Memory B cell (primary cell): ENCODE measurements at regions not wholly inside any gene's neighbourhood (a gene's known extent, or its start where the extent isn't known, plus 50 kb on each side); places are given as distances from the start of the nearest gene placed in this dataset.

Source experiments
- ATAC-seq: fragments of 150-1000 bp; cut with Tn5 transposase; 2 replicates; pipeline ENCODE4 v1.10.0; 2021; ENCODE audit warnings: low read depth, mild to moderate bottlenecking, moderate library complexity
- DNase-seq, 2 donors: peaks; one replicate each; pipeline ENCODE4 v3.0.0; 2022; ENCODE audit warnings: low spot score in 2 of 2
- H3K27ac Mint-ChIP-seq: one replicate; pipeline ENCODE4 v1.8.0; 2022; ENCODE audit warnings: mild to moderate bottlenecking, moderate library complexity, mixed read lengths
- H3K27me3 Mint-ChIP-seq: one replicate; pipeline ENCODE4 v1.8.0; 2022; ENCODE audit warnings: mixed read lengths
- H3K36me3 Mint-ChIP-seq: one replicate; pipeline ENCODE4 v1.8.0; 2022; ENCODE audit warnings: mild to moderate bottlenecking, mixed read lengths
- H3K4me1 Mint-ChIP-seq: one replicate; pipeline ENCODE4 v1.8.0; 2022; ENCODE audit warnings: mixed read lengths
- H3K4me3 Mint-ChIP-seq: one replicate; pipeline ENCODE4 v1.8.0; 2022; ENCODE audit warnings: mild to moderate bottlenecking, moderate library complexity, mixed read lengths
- H3K9me3 Mint-ChIP-seq: one replicate; pipeline ENCODE4 v1.8.0; 2022; ENCODE audit warnings: mixed read lengths

- Mint-ChIP-seq H3K27ac (no peak overlapping the region), H3K4me3 (no peak overlapping the region), H3K36me3 (no peaks in the 10 kb centered on the region), H3K9me3 (peaks cover 7% of the 10 kb centered on the region), H3K27me3 (no peaks in the 10 kb centered on the region), H3K4me1 (no peaks in the 10 kb centered on the region)
- DNase-seq (no peak), ATAC-seq (no peak)
These were observed 196.0 kb upstream of the PSMD7 start for GRCh38 chr16:74100395-74101326.

DNA sequence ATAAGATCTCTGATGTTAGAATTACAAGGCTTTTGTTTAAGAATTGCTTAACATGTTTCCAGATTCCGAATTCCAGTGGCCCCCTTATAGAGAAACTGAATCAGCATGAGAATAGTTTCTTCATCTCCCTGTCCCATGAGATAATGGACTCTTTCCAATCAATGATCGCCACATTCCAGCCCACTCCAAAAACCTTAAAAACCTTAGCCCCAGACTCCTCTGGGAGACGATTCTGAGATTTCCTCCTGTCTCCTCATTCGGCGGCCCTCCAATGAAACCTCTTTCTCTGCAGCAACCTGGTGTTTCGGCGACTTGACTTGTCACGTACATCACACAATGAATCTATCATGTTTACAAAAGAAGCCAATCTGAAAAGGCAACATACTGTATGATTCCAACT lies 197.1 kb upstream of the PSMD7 start:
- Mint-ChIP-seq H3K4me1 (peaks cover 3% of the 10 kb centered on the region), H3K4me3 (no peak overlapping the region), H3K27ac (no peak overlapping the region), H3K9me3 (peaks cover 10% of the 10 kb centered on the region), H3K27me3 (no peaks in the 10 kb centered on the region), H3K36me3 (no peaks in the 10 kb centered on the region)
- DNase-seq, result no peak
- ATAC-seq, result no peak

DNA sequence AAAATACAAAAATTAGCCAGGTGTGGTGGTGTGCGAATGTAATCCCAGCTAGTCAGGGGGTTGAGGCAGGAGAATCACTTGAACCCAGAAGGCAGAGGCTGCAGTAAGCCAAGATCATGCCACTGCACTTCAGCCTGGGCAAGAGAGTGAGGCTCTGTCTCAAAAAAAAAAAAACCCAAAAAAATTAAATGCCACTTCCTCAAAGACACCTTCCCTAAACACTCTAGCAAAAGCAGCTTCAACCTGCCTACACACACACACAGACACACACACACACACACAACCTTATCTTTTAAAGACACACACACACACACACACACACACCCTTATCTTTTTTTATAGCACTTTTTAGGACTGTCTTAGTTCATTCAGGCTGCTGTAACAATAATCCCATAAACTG lies 201.7 kb upstream of the PSMD7 start:
- Mint-ChIP-seq H3K9me3 (peaks cover 2% of the 10 kb centered on the region), H3K4me3 (no peak overlapping the region), H3K36me3 (no peaks in the 10 kb centered on the region), H3K4me1 (peaks cover 3% of the 10 kb centered on the region), H3K27ac (no peak overlapping the region), H3K27me3 (no peaks in the 10 kb centered on the region)
- DNase-seq (no peak), ATAC-seq (no peak)

- peaks cover 2% of the 10 kb centered on the region for H3K9me3 Mint-ChIP-seq
- no peaks in the 10 kb centered on the region for H3K36me3 Mint-ChIP-seq
- H3K27me3 Mint-ChIP-seq, result no peaks in the 10 kb centered on the region
- peaks cover 3% of the 10 kb centered on the region for H3K4me1 Mint-ChIP-seq
- H3K4me3 Mint-ChIP-seq, result no peak overlapping the region
- DNase-seq (no peak), ATAC-seq (no peak)
- H3K27ac Mint-ChIP-seq, result no peak overlapping the region
These were observed 202.1 kb upstream of the PSMD7 start for GRCh38 chr16:74094514-74094913.

DNA sequence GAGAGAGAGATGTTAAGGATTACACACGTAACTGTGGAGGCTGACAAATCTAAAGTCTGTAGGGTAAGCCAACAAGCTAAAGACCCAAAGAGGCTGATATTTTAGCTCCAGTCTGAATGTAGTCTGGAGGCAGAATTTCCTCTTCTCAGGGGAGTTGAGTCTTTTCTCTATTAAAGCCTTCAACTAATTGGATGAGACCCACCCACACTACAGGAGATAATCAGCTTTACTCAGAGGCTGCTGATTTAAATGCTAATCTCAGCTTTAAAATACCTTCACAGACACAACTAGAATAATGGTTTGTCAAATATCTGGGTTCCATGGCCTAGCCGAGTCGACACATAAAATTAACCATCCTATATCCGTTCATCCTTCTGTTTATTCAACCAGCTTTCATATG lies 204.3 kb upstream of the PSMD7 start:
- no peak for ATAC-seq
- no peak for DNase-seq
- Mint-ChIP-seq H3K4me1 (peaks cover 3% of the 10 kb centered on the region), H3K27ac (no peak overlapping the region), H3K36me3 (no peaks in the 10 kb centered on the region), H3K9me3 (peaks cover 2% of the 10 kb centered on the region), H3K27me3 (no peaks in the 10 kb centered on the region), H3K4me3 (no peak overlapping the region)

DNA sequence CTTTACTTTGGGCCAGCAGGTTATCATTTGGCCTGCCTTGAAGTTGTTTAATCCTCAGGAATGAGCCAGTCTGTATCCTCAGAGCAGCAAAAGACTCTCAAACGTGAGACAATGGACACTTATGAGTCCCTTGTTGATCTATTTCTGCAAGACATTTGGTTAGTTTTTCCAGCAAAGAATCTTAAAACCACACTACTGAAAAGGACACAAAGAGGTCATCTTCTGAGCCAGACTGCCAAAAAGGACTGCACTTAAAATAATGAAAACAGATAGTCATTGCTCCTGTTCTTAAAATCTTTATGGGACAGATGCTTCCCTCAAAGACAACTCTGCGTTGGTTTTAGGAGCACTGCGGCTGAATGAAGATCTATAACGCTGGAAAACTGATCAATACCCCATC lies 205.7 kb upstream of the PSMD7 start:
- no peaks in the 10 kb centered on the region for H3K36me3 Mint-ChIP-seq
- H3K4me3 Mint-ChIP-seq, result no peak overlapping the region
- peaks cover 2% of the 10 kb centered on the region for H3K9me3 Mint-ChIP-seq
- ATAC-seq (no peak), DNase-seq (no peak)
- no peak overlapping the region for H3K27ac Mint-ChIP-seq
- H3K27me3 Mint-ChIP-seq, result no peaks in the 10 kb centered on the region
- peaks cover 3% of the 10 kb centered on the region for H3K4me1 Mint-ChIP-seq

- no peaks in the 10 kb centered on the region for H3K36me3 Mint-ChIP-seq
- peaks cover 1% of the 10 kb centered on the region for H3K9me3 Mint-ChIP-seq
- no peak for DNase-seq
- H3K27me3 Mint-ChIP-seq, result no peaks in the 10 kb centered on the region
- H3K4me1 Mint-ChIP-seq, result no peaks in the 10 kb centered on the region
- H3K4me3 Mint-ChIP-seq, result no peak overlapping the region
- ATAC-seq, result no peak
- no peak overlapping the region for H3K27ac Mint-ChIP-seq
These were observed 213.1 kb upstream of the PSMD7 start for GRCh38 chr16:74083541-74083940.

DNA sequence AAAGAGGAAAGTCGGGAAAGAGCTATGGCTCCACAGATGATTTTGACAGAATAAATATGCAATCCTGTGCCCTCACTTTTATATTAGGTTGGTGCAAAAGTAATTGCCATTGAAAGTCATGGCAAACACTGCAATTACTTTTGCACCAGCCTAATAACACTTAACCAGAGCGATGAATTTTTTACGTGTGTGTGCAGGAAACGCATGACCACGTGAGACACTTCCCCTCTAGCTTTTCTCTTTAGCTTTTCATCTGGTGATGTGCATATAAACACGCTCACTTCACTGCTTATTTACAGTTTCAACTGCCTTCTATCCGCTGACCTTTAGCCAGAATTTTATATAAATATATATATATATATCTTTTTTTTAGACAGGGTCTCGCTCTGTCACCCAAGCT lies 216.3 kb upstream of the PSMD7 start:
- Mint-ChIP-seq H3K27me3 (no peaks in the 10 kb centered on the region), H3K36me3 (no peaks in the 10 kb centered on the region), H3K9me3 (peaks cover 4% of the 10 kb centered on the region), H3K4me1 (no peaks in the 10 kb centered on the region), H3K4me3 (no peak overlapping the region), H3K27ac (no peak overlapping the region)
- no peak for DNase-seq
- no peak for ATAC-seq

- no peak for DNase-seq
- no peaks in the 10 kb centered on the region for H3K4me1 Mint-ChIP-seq
- peaks cover 6% of the 10 kb centered on the region for H3K9me3 Mint-ChIP-seq
- ATAC-seq, result no peak
- no peaks in the 10 kb centered on the region for H3K27me3 Mint-ChIP-seq
- no peaks in the 10 kb centered on the region for H3K36me3 Mint-ChIP-seq
- no peak overlapping the region for H3K27ac Mint-ChIP-seq
- no peak overlapping the region for H3K4me3 Mint-ChIP-seq
These were observed 217.4 kb upstream of the PSMD7 start for GRCh38 chr16:74079232-74079586.

- Mint-ChIP-seq H3K27me3 (no peaks in the 10 kb centered on the region), H3K4me3 (no peak overlapping the region), H3K36me3 (no peaks in the 10 kb centered on the region), H3K9me3 (peaks cover 7% of the 10 kb centered on the region), H3K4me1 (no peaks in the 10 kb centered on the region), H3K27ac (no peak overlapping the region)
- ATAC-seq (no peak), DNase-seq (no peak)
These were observed 217.9 kb upstream of the PSMD7 start for GRCh38 chr16:74078511-74079231.

GRCh38 chr16:74076568-74076967 lies 220.0 kb upstream of the PSMD7 start:
- no peak overlapping the region for H3K27ac Mint-ChIP-seq
- no peaks in the 10 kb centered on the region for H3K36me3 Mint-ChIP-seq
- H3K9me3 Mint-ChIP-seq, result peaks cover 8% of the 10 kb centered on the region

DNA sequence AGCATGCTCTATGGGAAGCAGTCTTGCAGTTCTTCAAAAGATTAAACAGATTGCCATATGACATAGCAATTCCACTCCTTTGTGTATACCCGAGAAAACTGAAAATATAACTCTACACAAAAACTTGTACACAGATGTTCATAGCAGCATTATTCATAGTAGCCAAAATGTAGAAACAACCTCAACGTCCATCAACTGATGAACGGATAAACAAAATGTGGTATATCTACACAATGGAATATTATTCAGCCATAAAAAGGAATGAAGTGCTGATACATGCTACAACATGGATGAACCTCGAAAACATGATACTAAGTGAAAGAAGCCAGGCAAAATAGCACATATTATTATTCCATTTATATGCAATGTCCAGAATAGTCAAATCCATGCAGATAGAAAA lies 221.2 kb upstream of the PSMD7 start:
- Mint-ChIP-seq H3K27ac (no peak overlapping the region), H3K36me3 (no peaks in the 10 kb centered on the region), H3K4me3 (no peak overlapping the region), H3K27me3 (no peaks in the 10 kb centered on the region), H3K9me3 (peaks cover 8% of the 10 kb centered on the region), H3K4me1 (no peaks in the 10 kb centered on the region)
- DNase-seq (no peak), ATAC-seq (no peak)

More at GRCh38 chr16:74076568-74076967, 220.0 kb upstream of the PSMD7 start:
- ATAC-seq (no peak), DNase-seq (no peak)
- Mint-ChIP-seq H3K4me1 (no peaks in the 10 kb centered on the region), H3K27me3 (no peaks in the 10 kb centered on the region), H3K4me3 (no peak overlapping the region)

DNA sequence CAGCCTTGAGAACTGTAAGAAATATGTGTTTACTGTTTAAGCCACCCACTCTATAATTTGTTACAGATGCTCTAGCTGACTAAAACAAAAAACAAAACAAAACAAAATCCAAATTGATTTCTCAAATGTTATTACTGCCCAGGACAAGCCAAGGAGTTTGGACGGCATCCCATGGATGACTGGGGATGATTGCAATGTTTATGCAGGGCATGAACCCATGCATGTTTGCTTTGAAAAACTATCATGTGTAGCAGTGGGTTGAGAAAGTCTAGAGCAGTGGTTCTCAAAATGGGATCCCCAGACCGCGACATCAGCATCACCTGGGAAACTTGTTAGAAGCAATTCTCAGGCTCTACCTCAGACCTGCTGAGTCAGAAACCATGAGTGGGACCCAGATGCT lies 223.2 kb upstream of the PSMD7 start:
- peaks cover 8% of the 10 kb centered on the region for H3K9me3 Mint-ChIP-seq
- H3K27me3 Mint-ChIP-seq, result no peaks in the 10 kb centered on the region
- no peak overlapping the region for H3K27ac Mint-ChIP-seq

DNA sequence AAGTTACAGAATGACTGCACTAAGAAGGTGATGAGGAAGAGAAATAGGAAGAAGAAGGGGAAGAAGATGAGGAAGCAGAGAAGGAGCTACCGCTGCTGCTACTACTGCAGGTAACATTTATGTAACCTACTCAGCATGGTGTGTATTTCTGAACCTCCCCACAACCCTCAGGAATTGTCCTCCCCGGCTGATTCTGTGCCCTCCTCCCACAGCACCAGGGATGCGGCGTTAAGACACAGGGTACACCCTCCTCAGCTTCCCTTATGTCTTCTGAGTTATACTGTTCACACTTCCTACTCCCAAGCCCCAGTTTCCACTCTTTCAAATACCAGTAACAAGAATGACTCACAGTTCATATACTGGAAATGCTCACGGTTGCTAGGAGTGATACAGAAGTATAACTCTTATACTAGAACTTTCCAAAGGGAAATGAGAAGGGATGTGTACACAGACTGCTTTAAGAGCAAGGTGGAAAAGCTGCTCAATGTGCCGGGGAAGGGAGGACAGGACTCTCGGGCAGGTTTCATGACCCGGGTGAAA lies 224.5 kb upstream of the PSMD7 start:
- Mint-ChIP-seq H3K4me1 (no peaks in the 10 kb centered on the region), H3K27ac (no peak overlapping the region), H3K36me3 (no peaks in the 10 kb centered on the region), H3K27me3 (no peaks in the 10 kb centered on the region), H3K9me3 (peaks cover 8% of the 10 kb centered on the region), H3K4me3 (no peak overlapping the region)
- DNase-seq (no peak), ATAC-seq (no peak)

More for the DNA sequence above, 223.2 kb upstream of the PSMD7 start:
- no peak overlapping the region for H3K4me3 Mint-ChIP-seq
- H3K36me3 Mint-ChIP-seq, result no peaks in the 10 kb centered on the region
- ATAC-seq (no peak), DNase-seq (no peak)
- H3K4me1 Mint-ChIP-seq, result no peaks in the 10 kb centered on the region
